ENCODE measurements at regions not wholly inside any gene's neighbourhood (a gene's known extent, or its start where the extent isn't known, plus 50 kb on each side); places are given as distances from the start of the nearest gene placed in this dataset.

DNA sequence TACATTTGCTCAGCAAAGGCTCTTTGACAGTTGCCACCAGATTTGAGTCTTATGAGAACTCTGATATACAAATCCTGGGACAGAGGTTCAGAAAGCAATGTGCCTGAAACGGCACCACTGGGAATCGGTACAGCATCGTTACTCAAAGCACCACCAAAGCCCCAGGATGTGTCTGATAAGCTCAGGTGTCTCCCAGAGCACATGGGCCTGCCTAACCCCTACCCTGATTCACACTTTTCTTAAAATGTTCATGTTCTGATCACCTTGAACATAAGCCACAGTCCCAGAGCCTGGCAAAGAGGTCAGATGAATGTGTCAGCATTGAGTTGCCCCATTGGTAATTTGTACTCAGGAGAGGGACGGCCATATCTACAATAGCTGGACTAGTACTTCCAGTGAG lies 545.8 kb upstream of the AUTS2 start:
- TF ChIP-seq POLR2AphosphoS5 (IDR thresholded peaks at IDR 0.05; ENCODE audit: low read depth, low read length) (no peak), TAF1 (IDR thresholded peaks at IDR 0.05; ENCODE audit: borderline replicate concordance, insufficient read depth, low read length) (no peak), SIN3A (IDR thresholded peaks at IDR 0.05; ENCODE audit: borderline replicate concordance, insufficient read depth, low read length) (no peak), FOXP2 (optimal IDR thresholded peaks at IDR 0.05; ENCODE audit: borderline replicate concordance, extremely low read depth, extremely low read length, insufficient read depth) (no peak)
- TF ChIP-seq, protein P1, sequence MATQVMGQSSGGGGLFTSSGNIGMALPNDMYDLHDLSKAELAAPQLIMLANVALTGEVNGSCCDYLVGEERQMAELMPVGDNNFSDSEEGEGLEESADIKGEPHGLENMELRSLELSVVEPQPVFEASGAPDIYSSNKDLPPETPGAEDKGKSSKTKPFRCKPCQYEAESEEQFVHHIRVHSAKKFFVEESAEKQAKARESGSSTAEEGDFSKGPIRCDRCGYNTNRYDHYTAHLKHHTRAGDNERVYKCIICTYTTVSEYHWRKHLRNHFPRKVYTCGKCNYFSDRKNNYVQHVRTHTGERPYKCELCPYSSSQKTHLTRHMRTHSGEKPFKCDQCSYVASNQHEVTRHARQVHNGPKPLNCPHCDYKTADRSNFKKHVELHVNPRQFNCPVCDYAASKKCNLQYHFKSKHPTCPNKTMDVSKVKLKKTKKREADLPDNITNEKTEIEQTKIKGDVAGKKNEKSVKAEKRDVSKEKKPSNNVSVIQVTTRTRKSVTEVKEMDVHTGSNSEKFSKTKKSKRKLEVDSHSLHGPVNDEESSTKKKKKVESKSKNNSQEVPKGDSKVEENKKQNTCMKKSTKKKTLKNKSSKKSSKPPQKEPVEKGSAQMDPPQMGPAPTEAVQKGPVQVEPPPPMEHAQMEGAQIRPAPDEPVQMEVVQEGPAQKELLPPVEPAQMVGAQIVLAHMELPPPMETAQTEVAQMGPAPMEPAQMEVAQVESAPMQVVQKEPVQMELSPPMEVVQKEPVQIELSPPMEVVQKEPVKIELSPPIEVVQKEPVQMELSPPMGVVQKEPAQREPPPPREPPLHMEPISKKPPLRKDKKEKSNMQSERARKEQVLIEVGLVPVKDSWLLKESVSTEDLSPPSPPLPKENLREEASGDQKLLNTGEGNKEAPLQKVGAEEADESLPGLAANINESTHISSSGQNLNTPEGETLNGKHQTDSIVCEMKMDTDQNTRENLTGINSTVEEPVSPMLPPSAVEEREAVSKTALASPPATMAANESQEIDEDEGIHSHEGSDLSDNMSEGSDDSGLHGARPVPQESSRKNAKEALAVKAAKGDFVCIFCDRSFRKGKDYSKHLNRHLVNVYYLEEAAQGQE (IDR thresholded peaks at IDR 0.05; ENCODE audit: insufficient read depth in 1 of 2, low read depth in 2 of 2, low read length in 2 of 2), result no peak

Measured in PFSK-1 (cell line).